Retinal pigment epithelial cell (primary cell): ENCODE measurements at regions not wholly inside any gene's neighbourhood (a gene's known extent, or its start where the extent isn't known, plus 50 kb on each side); places are given as distances from the start of the nearest gene placed in this dataset.
A peak's percentile ranks its signal among the peaks of the same experiment; 100 is the strongest.

Experiments used
- DNase-seq: peaks from one replicate; pipeline ENCODE4 v3.0.0-alpha.2; 2010; ENCODE audit warnings: low read depth
- H3K4me3 ChIP-seq: 2 replicates; pipeline ENCODE4 v1.5.1; 2011; ENCODE audit warnings: mild to moderate bottlenecking, low read length, control low read depth, moderate library complexity
- TF ChIP-seq, protein P1 (sequence below): conservative IDR thresholded peaks from 2 replicates; pipeline ENCODE4 v1.5.1; 2011; ENCODE audit warnings: low read depth, low read length, control low read depth, inconsistent platforms

DNA sequence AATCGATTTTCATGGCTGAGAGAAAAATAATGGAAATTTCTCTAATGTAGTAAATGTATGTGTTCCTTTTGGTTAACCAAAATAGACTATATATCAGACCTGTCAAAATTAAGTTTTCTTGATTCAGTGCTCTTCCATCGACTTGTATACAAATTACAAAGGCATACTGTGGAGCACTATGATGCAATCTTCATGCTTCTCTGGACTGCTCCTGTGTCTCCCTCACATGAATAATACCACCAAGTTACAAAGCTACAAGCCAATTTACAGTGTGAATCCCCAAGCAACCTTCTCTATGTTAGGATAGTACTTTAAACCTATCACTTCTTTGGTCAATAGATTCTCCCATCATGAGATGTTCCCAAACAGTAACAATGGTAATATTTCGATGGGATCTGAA, 577.9 kb downstream of the PPARGC1A start:
- no peak overlapping the region for H3K4me3 ChIP-seq
- TF ChIP-seq, protein P1, sequence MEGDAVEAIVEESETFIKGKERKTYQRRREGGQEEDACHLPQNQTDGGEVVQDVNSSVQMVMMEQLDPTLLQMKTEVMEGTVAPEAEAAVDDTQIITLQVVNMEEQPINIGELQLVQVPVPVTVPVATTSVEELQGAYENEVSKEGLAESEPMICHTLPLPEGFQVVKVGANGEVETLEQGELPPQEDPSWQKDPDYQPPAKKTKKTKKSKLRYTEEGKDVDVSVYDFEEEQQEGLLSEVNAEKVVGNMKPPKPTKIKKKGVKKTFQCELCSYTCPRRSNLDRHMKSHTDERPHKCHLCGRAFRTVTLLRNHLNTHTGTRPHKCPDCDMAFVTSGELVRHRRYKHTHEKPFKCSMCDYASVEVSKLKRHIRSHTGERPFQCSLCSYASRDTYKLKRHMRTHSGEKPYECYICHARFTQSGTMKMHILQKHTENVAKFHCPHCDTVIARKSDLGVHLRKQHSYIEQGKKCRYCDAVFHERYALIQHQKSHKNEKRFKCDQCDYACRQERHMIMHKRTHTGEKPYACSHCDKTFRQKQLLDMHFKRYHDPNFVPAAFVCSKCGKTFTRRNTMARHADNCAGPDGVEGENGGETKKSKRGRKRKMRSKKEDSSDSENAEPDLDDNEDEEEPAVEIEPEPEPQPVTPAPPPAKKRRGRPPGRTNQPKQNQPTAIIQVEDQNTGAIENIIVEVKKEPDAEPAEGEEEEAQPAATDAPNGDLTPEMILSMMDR = no peak
- no peak for DNase-seq

DNA sequence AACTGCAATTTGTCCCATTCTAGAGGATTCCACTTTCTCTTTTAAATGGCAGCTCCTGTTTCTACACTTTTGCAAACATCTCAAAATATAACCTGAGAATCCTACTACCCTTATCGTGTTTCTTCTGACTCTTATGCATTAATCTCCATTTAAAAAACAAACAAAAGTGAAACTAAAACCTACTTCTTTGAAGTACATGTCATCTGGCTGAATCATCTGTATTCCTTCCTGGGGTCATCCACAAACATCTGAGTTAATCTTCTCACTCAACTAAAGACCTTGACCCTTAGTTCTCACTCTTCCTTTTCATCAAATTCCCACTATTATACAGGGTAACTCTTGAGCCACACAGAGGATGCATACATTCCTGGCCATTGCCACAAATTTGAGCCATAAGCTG, 584.8 kb downstream of the PPARGC1A start:
- DNase-seq = no peak
- H3K4me3 ChIP-seq = no peak overlapping the region
- TF ChIP-seq, protein P1 = no peak

DNA sequence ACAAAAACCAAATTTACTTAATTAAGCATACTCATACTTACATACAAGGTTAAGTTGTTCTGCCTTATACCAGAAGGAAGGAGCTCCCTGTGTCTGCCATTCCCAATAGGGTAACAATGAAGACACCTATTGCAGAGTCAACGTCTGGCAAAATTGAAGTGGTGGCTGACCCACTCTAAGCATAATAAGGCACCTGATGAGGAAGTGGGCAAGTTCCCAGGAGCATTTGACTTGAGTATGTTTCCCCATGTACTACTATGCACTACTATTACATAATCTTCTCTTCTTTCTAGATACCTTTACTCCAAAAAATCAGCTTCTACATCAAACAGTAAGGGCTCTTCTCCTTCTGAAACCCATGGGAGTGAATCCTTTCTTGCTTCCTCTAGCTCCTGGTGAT, 591.5 kb downstream of the PPARGC1A start:
- TF ChIP-seq, protein P1 = no peak
- DNase-seq = no peak
- no peak overlapping the region for H3K4me3 ChIP-seq

DNA sequence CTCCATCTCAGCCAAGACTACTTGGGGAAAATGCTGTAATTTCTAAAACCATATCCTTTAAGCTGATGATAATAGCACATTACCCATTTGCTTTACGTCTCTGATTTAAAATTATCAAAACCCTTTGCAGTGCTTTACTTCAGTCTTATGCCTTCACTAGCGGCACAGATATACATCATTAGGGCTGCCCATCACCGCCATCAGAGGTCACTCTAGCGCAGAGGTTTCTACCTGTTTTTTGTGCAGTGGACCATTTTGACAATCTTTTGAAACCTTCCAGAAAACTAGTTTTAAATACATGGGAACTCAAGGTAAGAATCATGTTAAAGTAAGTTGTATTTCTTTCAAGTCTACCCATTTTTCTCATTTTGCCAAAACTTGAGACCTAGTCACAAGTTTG, 592.5 kb downstream of the PPARGC1A start:
- no peak for DNase-seq
- TF ChIP-seq, protein P1 = no peak
- no peak overlapping the region for H3K4me3 ChIP-seq

DNA sequence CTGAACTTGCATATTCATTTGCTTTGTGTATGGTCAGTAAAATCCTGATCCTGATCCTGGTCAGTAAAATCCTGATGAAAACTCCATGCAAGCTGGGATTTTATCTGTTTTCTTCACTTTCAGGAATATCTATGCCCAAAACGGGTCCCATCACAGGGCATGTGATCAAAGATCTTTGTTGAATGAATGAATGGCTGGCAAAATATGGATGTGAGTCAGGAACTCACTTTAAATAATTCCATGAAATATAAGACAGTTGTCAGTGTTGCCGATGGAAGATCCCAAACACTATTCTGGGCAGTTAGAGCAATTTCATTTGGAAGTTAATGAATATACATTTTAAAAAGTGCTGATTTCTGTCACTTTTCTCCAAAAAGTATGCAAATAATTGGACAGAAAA, 598.4 kb downstream of the GBA3 start:
- no peak for DNase-seq
- TF ChIP-seq, protein P1 = no peak
- no peak overlapping the region for H3K4me3 ChIP-seq

DNA sequence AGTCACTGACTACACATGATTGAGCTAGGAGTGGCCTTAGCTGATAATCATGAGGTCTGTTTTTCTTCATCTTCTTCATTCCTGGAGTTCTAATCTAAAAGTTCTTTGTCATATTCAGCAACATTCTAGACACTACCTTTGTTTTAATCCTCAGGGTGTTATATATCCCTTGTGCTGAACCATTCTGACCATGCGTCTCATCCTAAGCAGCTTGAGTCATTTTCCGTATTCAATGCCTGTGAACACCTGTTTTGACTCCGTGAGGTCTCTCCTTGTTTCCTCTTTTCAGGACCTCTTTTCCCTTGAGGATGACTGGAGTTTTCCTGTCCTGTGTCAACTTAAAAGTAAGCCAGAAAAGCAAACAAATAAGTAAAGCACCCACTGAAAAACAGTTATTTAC, 597.9 kb downstream of the GBA3 start:
- H3K4me3 ChIP-seq = no peak overlapping the region
- DNase-seq = no peak
- TF ChIP-seq, protein P1 = no peak

DNA sequence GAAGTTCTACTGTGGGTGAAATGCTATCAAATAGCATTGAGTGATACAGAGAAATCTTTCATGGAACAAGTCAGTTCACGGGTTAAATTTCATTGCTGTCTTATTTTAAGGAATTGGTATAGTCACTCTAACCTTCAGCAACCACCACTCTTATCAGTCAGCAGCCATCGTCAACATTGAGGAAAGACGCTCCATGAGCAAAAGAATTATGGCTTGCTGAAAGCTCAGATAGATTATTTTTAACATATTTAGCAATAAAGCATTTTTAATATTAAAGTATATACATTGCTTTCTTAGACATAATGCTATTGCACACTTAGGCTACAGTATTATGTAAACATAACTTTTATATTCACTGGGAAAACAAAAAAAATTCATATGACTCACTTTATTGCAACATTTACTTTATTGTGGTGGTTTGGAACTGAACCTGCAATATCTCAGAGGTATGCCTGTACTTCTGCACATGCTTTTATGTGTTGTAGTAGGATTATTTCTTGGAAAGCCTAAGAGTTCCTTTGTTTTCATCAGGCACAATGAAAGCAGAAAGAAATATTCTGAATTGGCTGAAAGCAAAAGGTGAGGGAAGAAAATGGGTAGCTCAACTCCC, 586.7 kb downstream of the GBA3 start:
- DNase-seq = peak; percentile 7
- H3K4me3 ChIP-seq = no peak overlapping the region
- TF ChIP-seq, protein P1 = no peak
